ENCODE measurements at regions not wholly inside any gene's neighbourhood (a gene's known extent, or its start where the extent isn't known, plus 50 kb on each side); places are given as distances from the start of the nearest gene placed in this dataset.

GRCh38 chr2:18118703-18119102 lies 240.2 kb downstream of the KCNS3 start:
- no peak for DNase-seq (ENCODE audit: low read depth)
- no peak overlapping the region for H3K4me3 ChIP-seq (ENCODE audit: low read depth, low read length)
- TF ChIP-seq CTCF (IDR thresholded peaks at IDR 0.05; ENCODE audit: low read depth, low read length, missing control alignments), result no peak
- in situ Hi-C loops (cut with HindIII; ENCODE audit: low sequenced_read_pairs), result no loop called here

GRCh38 chr2:18117592-18117991 lies 239.1 kb downstream of the KCNS3 start:
- in situ Hi-C loops (cut with HindIII; ENCODE audit: low sequenced_read_pairs), result no loop called here
- TF ChIP-seq CTCF (IDR thresholded peaks at IDR 0.05; ENCODE audit: low read depth, low read length, missing control alignments), result peak; percentile 71
- no peak overlapping the region for H3K4me3 ChIP-seq (ENCODE audit: low read depth, low read length)
- no peak for DNase-seq (ENCODE audit: low read depth)

- DNase-seq (ENCODE audit: low read depth), result no peak
- in situ Hi-C loops (cut with HindIII; ENCODE audit: low sequenced_read_pairs), result no loop called here
- no peak overlapping the region for H3K4me3 ChIP-seq (ENCODE audit: low read depth, low read length)
- TF ChIP-seq CTCF (IDR thresholded peaks at IDR 0.05; ENCODE audit: low read depth, low read length, missing control alignments), result no peak
Measured at GRCh38 chr2:18110222-18110621, 231.8 kb downstream of the KCNS3 start.

GRCh38 chr2:18106841-18107240 lies 228.4 kb downstream of the KCNS3 start:
- no peak for DNase-seq (ENCODE audit: low read depth)
- no peak for TF ChIP-seq CTCF (IDR thresholded peaks at IDR 0.05; ENCODE audit: low read depth, low read length, missing control alignments)
- H3K4me3 ChIP-seq (ENCODE audit: low read depth, low read length), result no peak overlapping the region
- in situ Hi-C loops (cut with HindIII; ENCODE audit: low sequenced_read_pairs), result no loop called here

- no peak for DNase-seq (ENCODE audit: low read depth)
- in situ Hi-C loops (cut with HindIII; ENCODE audit: low sequenced_read_pairs), result no loop called here
- no peak for TF ChIP-seq CTCF (IDR thresholded peaks at IDR 0.05; ENCODE audit: low read depth, low read length, missing control alignments)
- H3K4me3 ChIP-seq (ENCODE audit: low read depth, low read length), result no peak overlapping the region
Measured at GRCh38 chr2:18105929-18106328, 227.5 kb downstream of the KCNS3 start.

DNA sequence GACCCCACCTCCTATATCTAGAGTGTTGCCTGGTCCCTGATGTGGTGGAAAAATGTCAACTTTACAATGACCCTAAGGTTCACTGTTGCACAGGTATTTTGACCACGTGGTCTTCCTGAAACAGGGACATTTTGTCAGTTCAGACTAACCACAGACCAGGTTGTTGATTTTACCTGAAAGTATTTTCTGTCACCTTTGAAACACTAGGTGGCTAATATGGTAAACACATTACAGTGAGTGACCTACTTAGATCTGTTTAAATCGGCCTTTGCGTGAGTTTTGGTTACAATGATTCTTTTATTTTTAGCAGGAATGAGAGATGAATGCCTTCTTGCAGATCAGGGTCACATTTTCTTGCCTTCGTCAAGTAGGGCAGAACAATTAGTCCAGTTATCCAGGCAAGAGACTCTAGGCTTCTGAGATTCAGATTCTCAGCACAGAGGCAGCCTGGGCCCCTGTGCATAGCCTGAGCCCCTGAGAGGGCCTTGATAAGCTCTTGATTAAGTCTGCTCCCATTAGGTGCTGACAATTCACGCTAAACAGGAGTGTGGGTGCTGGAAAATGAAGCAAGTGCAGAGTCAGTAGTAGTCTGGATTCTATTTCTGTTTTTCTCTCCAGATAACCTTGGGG lies 226.2 kb downstream of the KCNS3 start:
- no peak for DNase-seq (ENCODE audit: low read depth)
- no peak for TF ChIP-seq CTCF (IDR thresholded peaks at IDR 0.05; ENCODE audit: low read depth, low read length, missing control alignments)
- in situ Hi-C loops (cut with HindIII; ENCODE audit: low sequenced_read_pairs), result no loop called here
- no peak overlapping the region for H3K4me3 ChIP-seq (ENCODE audit: low read depth, low read length)
